NCI-H2107 treated with DMSO at 0.1 percent for 48 hours (cell line): ENCODE measurements at regions not wholly inside any gene's neighbourhood (a gene's known extent, or its start where the extent isn't known, plus 50 kb on each side); places are given as distances from the start of the nearest gene placed in this dataset.

Source experiments
- DNase-seq: peaks from one replicate; lab custom pipeline; 2025; ENCODE audit not compliant: unreplicated experiment; lab: John Stamatoyannopoulos, UW

DNA sequence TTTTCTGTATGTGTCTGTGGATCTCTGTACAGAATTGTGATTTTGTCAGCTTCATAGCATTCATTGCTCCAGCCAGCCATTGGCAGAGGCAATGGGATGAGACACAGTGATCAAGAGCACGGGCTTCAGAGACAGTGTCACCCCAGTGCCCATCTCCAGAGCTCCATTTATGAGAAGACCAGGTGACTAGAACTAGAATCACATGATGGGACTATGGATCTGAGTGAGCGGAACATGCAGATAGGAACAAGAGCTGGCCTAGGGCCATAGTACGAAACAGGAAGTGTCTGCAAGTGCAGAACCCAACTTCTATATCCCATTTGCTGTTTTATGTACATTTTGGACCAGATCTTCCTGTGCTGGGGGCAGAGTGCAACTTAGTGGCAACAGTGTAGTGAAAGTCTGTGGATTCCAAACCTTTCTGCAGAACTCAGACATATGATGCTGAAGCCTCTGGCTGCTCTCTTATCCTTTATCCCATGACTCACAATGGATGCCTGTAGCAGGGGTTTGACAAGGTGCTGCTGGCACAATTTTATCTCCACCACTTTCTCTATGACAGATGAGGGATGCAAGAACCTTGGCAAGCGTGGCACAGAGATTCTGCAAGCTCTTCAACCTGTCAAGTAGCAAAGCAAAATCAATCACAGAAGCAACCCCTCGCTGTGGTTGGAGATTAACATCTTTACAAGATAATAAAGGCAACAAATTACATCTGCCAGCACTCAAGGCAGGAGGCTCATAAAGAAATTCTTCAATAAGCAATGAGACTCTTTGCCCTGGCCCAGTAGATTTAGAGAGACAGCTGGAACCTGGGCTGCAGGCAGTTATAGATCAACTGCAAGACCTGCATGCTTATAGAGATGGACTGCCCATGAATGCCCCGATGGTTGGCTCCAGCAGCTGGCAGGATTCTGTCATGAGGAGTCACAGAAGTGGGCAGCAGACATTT, 681.3 kb downstream of the TNS3 start:
- no peak for DNase-seq

DNA sequence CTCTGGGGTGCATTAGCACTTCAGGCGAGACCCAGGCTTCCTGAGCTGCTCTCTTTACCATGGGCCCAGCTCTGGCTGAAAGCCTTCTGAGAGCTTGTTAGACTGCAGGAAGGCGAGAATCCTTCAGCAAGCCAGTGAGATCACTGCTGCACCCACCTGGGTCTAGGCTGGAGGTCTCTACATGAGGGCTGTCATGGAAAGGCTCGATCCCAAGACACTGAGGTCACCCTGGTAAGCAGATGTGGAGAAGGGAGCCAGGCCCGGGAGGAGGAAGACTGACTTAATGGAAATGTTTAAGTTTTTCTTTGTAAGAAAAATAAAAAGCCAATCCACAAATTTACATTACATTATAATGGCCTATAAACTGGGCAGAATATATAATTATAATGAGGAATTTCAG, 684.5 kb downstream of the TNS3 start:
- DNase-seq, result no peak

DNA sequence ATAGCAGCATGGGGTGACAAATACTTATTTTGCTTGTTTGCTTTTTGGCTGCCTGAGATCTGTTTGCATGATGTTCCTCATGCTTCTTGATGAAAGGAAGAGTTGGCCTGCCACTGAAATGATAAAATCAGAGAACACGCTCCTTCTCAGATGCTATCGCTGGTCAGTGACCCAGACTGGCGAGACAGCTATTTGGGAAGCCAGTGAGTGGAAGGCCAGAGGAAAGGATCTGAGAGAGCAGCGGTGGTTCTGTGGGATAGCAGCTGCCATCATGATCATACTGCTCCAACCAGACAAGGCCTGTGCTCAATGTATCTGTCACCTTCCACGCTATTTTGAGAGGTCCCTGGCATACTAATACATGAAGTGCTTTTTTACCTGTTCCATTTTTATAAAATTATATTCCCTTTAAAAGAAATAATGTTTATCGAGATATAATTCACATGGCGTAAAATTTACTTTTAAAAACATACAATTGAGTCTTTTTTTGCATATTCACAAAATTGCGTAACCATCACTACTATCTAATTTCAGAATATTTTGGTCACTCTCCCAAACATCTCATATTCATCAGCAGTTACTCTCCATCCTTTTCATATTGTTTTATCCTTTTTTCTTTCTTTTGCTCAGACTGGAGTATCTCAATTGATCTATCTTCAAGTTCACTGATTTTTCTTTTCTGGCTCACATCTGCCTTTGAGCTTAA, 695.1 kb downstream of the TNS3 start:
- no peak for DNase-seq

DNA sequence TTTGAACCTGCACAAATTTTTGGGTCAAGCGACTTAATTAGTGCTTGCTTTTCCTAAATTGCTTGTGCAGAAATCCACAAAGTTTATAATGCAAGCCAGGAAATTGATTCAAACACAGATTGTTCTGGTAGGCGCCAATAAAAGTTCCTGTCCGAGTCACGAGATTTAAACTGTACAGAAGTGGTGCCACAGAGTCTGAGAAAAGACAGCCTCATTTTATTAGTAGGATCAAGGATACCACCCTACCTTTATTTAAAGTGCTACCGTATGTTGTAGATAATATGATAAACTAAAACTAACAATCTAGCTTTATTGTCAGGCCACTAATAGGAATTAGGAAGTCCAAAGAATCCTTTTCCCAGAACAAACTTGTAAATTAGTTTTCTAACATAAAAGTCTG, 696.7 kb downstream of the TNS3 start:
- DNase-seq, result no peak

DNA sequence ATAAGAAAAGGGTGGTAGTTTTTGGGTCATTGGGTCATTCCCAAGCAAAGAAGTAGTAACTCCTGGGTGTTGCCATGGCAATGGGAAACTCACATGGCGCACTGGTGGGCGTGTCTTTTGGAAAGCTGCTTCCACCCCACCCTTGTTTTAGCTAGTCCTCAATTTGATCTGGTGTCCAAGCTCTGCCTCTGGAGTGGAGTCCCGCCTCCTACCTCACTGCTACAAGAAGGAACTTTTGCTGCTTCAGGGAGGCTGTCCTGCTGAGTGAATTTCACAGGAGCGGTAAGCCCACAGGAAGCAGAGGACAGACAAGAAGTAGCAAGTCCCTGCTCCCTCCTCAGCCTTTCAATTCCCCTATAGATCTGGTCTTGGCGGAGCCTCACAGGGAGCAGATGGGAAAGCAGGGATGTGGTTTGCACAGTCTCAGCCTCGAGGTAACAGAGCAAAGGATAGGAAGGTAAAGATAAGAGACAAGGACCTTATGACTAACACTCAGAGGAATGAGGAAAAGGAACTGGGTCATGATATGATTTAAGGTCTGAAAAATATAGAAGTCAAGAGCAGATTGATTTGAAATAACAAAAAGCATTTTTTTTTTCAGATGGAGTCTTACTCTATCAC, 700.3 kb downstream of the TNS3 start:
- DNase-seq, result no peak

DNA sequence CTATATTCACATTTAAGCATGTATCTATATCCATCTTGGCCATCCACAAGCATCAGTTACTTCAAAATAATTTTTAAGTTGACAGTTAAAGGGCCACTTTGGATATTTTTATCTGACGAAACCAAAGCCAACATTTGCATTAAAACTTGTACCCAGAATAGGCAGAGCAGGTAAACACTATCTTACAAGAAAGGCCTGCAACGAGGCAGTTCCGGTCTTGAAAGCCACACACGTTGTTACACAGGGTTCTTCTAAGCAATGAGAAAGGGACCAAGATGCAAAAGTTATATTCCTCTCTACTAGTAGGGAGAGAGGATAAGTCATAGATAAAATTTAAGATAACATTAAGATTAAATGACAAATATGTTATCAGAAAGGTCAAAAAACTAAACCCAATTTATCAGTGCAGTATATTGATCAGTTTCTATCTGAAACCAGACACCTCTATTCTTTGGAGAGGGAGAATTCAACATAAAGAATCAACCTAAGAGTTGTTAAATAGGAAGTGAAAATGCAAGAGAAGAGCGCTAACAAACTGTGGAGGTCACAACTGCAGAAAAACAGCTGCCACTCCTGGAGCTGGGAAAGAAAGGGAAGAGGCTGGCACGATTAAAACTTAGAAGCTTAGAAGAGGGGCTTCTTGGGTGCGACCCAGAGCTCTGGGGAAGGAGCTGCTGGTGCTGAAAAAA, 701.3 kb downstream of the TNS3 start:
- DNase-seq, result no peak

DNA sequence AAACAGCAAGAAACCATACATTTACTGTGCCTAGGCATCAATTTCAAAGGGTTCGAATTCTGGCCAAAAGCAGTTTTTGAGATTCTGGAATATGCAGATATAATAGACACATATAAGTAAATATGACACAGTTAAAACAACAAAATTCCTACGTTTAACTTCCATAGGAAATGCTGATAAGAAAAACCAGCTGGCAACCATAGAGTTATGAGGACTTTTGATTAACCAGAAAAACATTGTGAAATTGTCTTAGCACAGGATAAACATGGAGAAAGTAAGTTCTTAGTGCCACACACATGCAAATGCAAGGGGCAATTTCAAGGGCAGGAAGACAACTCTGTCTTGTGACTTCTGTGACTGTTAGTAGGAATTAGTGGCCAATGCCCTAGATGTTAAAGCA, 702.1 kb downstream of the TNS3 start:
- DNase-seq, result no peak

DNA sequence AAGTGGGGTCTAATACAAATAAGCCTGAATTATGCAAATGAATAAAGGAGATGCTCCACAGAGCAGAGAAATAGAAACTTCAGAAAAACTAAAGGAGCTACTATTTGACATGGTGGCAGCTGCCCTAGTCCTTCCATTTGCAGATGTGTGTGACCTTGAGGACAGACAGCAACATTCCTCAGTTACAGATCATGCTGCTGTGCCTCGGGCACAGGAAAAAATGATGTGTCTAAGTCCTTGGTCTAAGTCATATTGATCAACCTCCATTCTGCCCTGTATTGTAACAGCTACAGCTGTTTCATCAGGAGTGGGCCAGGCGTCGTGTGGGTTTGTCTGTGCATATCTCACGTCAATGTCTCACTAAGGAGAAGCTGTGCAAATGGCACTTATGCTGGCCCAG, 710.4 kb downstream of the TNS3 start:
- DNase-seq, result no peak

DNA sequence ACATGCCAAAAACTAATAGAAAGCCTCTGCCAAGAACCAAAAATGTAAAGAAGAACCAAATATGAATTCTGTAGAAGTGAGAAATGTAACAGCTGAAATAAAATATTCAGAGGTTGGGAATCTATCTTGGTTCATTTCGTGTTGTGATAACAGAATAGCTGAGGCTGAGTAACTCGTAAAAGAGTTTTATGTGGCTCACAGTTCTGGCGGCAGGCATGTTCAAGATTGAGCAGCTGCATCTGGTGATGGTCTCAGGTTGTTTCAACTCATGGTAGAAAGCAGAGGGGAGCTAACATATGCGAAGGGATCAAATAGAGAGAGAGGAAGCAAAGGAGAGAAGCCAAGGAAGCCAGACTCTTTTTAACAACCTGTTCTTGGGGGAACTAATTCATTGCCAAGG, 717.2 kb downstream of the TNS3 start:
- DNase-seq, result no peak

DNA sequence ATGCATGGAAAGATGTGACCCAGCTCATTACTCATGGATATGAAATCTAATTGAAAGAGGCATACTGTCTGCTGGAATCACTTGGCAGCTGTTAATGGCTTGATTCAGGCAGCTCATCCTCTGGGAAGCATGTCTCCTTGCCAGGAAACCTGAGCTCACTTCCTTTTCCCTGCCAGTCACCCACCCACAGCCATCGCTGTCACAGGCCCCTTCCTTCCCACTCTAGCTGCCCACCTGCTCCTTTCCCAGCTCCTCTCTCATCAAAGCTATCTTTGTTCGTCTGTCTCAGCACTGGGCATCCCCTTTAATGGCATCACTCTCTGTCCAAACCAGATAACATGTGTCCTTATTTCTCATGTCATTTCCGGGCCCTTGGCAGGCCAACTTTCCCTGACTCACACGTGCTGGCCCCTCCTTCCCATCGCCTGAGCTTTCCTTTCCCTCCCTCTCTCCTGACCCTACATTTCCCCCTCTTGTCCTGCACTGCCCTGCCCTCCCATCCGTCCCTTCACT, 721.9 kb downstream of the TNS3 start:
- DNase-seq, result no peak

DNA sequence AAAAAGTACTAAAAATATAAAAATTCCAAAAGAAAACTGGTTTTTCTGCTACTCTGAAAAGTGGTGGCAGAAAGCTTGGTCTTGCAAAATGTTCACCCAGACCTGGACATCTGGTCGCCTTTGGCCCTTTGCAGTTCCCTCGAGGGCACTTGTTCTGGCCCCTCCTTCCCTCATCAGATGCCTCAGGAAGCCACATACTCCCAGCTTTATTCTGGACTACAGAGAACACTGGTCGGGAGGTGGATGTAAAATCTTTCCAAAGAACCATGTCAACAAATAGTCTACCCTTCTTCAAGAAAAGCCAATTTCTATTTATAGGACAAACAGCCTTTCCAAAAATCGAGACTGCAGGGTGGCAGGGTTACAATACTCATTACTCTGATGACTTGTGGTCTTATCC, 726.1 kb downstream of the TNS3 start:
- DNase-seq, result no peak

DNA sequence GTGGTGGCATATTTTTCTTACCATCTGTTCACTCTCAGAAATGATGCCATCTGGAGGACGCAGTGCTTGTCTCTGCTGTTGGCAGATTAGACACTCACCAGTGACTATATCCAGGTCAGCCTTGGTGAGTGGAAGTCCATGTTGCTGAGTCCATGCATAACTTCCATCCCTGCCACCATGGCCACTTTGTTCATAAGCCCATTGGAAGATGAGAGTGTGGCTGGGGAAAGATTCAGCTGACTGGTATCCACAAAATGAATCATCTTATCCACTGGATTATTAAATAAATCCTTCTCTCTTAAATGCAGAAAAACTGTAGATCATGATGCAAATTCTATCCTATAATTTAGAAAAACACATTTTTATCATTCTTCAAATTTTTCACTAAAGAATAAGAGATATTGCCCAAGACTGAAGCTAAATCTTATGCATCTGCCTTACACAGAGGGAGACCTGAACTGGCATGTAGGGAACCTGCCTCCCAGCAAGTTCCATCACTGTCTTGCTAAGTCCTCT, 726.9 kb downstream of the TNS3 start:
- DNase-seq, result no peak

DNA sequence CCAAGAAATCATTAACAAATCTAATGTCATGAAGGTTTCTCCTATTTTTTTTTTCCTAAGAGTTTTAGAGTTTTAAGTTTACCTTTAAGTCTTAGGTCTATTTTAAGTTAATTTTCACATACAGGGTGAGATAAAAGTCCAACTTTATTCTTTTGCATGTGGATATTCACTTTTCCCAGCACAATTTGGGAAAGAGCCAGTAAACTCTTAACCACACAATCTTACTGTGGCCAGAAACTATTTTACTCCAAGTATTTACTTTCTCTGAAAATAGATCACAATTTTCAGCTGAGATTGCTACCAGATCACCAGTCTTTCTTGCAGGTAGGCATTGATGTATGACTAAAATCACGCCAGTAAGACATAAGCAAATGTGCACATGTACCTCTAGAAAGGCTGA, 728.5 kb downstream of the TNS3 start:
- no peak for DNase-seq

DNA sequence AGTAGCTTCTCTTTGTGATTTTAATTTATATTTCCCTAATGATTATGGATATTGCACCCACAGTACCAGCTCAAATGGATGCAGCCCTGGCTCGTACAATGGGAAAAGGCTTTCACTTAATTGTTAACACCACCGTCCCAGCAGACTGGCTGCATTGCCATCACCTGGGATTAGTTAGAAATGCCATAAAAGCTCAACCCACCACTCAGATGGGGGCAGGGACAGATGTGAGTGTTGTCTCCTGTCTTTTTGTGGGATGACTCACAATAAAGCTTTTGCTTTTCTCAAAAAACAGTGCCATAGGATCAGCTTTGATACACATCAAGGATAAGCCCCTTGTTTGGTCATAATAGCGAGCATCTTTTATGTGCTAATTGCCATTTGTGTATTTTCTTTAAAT, 729.1 kb downstream of the TNS3 start:
- DNase-seq, result no peak

DNA sequence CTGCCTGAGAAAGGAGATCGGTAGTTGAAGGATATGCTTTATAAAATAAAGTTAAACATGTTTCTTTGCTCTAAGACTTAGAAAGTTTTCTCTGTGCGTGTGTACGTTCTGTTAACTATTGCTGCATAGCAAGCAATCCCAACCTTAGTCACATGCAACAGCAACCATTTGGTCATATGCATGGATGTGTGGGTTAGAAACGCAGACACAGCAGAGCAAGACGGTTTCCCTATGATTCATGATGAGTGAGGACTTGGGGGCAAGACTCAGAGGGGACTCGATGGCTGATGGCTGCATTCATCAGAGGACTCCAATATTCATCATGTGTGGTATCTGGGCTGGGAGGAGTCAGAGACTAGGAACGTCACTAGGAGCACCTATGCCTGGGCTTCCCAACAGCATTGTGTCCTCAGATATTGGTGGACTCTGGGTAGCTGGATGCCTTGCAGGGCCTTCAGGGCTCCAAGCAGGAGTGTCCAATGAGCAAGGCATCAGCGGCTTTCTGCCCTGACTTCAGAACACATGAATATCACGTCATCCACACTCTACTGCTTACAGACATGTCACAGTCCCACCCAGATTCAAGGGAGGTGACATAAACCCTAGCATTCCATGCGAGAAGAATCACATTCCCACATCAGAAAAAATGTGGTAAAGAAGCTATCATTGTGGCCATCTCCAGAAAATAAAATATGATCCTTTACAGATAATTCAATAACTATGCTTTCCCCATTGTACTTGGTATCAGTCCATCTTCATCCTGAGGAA, 731.2 kb downstream of the TNS3 start:
- DNase-seq, result no peak

DNA sequence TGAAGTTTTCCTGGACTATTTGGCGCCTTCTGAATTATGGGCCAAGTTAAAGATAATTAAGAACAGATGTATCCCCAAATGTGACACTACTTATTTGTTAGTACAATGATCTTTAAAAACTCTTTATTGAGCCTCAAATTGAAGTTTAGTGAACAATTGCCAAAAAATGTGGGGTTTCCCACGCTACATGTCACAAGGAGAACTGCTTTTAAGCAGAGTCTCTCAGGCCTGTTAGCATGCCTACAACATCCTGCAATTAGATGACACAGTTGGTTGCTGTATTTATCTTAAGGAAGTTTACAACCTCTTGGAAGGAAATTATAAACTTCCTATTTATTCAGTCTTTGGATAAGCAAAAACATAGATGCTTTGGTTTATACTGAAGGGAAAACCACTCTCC, 733.0 kb downstream of the TNS3 start:
- DNase-seq, result no peak

DNA sequence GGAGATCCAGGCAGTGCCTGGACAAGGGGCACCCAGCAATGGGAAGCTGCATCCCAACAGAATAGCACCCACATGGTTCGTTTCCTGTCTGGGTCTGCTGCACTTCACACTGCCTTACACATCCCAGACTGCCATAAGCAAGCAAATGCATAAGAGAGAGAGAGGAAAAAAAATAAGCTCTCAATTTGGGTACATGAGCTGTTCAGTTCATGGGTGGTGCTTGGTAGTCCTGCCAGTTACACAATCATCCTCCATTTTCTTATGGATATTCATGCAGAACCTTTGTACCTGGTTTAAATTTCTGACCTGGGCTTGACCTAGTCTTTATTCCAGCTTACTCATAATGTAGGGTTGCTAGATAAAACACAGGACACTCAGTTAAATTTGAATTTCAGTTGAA, 733.6 kb downstream of the TNS3 start:
- no peak for DNase-seq

DNA sequence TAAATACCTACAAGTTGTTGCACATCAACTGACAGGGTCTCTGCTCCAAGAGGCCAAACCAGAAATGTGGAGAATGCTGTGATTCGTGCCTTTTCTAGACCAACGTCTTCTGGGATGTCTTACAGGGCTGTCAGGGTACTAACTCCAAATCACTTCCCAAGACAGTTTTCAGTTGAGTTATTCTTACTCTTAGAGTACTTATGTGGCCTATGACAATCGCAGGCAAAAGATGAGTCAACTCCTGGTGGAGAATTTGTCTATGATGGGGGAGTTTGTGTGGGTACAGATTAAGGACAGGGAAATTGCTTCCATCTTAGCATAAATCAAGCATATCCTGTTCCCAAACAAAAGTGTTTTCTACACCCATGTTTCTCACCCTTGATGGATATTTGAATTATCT, 734.8 kb downstream of the TNS3 start:
- no peak for DNase-seq

DNA sequence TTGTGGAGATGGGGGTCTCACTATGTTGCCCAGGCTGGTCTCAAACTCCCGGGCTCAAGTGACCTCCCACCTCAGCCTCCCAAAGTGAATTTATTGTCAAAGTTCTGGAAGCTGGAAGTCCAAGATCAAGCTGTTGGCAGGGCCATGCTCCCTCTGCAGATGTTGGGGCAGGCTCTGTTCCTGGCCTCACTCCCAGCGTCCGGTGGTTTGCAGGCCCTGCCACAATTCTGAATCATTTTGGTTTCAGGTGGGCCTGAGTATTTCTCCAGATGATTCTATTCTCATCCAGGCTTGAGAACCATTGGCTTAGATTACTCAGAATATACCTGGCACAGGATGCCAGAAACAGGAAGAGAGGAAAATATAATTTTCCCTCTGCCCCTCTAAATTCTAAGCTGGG, 737.4 kb downstream of the TNS3 start:
- DNase-seq, result no peak

DNA sequence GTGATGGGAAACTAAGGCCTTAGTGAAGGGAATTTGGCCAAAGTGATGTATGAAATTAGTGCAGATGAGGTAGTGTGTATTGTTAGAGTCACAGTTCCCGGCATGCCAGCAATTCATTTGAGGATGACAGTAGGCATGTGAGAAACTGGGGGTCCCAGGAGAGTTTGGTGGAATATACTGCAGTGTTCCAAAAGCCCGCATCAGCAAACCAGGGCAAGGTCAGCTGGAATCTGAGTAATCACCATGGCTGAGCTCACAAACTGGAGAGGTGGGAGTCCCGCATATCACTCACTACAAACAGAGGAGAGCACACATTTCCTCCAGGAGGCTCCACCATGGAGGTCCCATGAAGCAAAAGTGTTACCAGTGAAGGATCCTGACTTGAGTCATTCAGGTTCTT, 740.7 kb downstream of the TNS3 start:
- no peak for DNase-seq
